ENCODE measurements at regions not wholly inside any gene's neighbourhood (a gene's known extent, or its start where the extent isn't known, plus 50 kb on each side); places are given as distances from the start of the nearest gene placed in this dataset.

GRCh38 chr12:124689631-124690030, 122.2 kb upstream of the NCOR2 start:
- intact Hi-C loops (cut with DNase I), result loop anchor here (5.0 kb wide), 1 partner anchor 122 kb away; the partner anchor contains the start of gene NCOR2
- Histone ChIP-seq H3K9me3 (peaks cover 0 to 3% of the 10 kb centered on the region in 2 donors), H3K27ac (no peak overlapping the region), H3K4me3 (no peak overlapping the region), H3K36me3 (no peaks in the 10 kb centered on the region), H3K4me1 (peaks cover 9 to 28% of the 10 kb centered on the region in 2 donors), H3K27me3 (no peaks in the 10 kb centered on the region)
- DNase-seq (ENCODE audit: low spot score in 2 of 2), result no peak
- TF ChIP-seq, protein P1, sequence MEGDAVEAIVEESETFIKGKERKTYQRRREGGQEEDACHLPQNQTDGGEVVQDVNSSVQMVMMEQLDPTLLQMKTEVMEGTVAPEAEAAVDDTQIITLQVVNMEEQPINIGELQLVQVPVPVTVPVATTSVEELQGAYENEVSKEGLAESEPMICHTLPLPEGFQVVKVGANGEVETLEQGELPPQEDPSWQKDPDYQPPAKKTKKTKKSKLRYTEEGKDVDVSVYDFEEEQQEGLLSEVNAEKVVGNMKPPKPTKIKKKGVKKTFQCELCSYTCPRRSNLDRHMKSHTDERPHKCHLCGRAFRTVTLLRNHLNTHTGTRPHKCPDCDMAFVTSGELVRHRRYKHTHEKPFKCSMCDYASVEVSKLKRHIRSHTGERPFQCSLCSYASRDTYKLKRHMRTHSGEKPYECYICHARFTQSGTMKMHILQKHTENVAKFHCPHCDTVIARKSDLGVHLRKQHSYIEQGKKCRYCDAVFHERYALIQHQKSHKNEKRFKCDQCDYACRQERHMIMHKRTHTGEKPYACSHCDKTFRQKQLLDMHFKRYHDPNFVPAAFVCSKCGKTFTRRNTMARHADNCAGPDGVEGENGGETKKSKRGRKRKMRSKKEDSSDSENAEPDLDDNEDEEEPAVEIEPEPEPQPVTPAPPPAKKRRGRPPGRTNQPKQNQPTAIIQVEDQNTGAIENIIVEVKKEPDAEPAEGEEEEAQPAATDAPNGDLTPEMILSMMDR (IDR thresholded peaks at IDR 0.05), result no peak

DNA sequence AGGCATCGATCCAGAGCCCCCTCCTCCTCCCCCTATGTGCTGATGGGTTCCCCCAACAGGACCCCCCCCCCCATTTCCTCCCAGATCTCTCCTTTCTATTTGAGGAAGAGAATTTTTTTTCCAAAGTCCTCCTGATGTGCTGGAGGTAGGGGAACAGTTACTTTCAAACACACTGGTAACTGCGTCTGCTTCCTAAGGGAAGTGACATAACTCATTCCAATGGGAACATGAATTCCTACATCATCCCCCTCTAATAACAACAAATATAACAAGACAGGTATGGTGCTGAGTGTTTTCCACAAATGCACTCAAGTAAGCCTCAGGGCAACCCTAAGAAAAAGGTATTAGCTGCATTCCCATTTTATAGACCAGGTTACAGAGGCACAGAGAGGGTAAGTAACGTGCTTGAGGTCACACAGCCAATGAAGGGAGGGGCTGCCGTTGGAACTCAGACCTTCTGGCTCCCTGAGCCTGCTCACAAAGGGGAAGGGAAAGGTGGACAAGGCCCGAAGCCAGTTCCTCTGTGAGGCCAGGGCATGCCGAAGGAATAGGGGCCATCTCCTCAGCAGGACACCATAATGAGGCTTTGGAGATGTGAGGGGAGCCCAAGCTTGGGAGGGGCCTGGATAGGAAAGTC, 121.1 kb upstream of the NCOR2 start:
- Histone ChIP-seq H3K27ac (peak overlapping the region; percentile 65 to 80), H3K4me3 (no peak overlapping the region), H3K9me3 (peaks cover 0 to 3% of the 10 kb centered on the region in 2 donors), H3K27me3 (no peaks in the 10 kb centered on the region), H3K4me1 (peaks cover 9 to 30% of the 10 kb centered on the region in 2 donors), H3K36me3 (no peaks in the 10 kb centered on the region)
- DNase-seq (ENCODE audit: low spot score in 2 of 2), result no peak
- TF ChIP-seq, protein P1 (IDR thresholded peaks at IDR 0.05), result no peak
- intact Hi-C loops (cut with DNase I), result loop anchor here (5.0 kb wide), 1 partner anchor 121 kb away; the partner anchor contains the start of gene NCOR2

GRCh38 chr12:124687917-124688316, 120.5 kb upstream of the NCOR2 start:
- TF ChIP-seq, protein P1 (IDR thresholded peaks at IDR 0.05), result no peak
- DNase-seq (ENCODE audit: low spot score in 2 of 2), result peak in 1 of 2 donors; percentile 79
- intact Hi-C loops (cut with DNase I), result loop anchor here (5.0 kb wide), 1 partner anchor 121 kb away; the partner anchor contains the start of gene NCOR2
- Histone ChIP-seq H3K27me3 (no peaks in the 10 kb centered on the region), H3K36me3 (no peaks in the 10 kb centered on the region), H3K9me3 (peaks cover 0 to 3% of the 10 kb centered on the region in 2 donors), H3K4me3 (no peak overlapping the region), H3K4me1 (peaks cover 9 to 30% of the 10 kb centered on the region in 2 donors), H3K27ac (peak overlapping the region; percentile 65 to 80)

GRCh38 chr12:124687174-124687902, 119.9 kb upstream of the NCOR2 start:
- DNase-seq (ENCODE audit: low spot score in 2 of 2), result no peak

DNA sequence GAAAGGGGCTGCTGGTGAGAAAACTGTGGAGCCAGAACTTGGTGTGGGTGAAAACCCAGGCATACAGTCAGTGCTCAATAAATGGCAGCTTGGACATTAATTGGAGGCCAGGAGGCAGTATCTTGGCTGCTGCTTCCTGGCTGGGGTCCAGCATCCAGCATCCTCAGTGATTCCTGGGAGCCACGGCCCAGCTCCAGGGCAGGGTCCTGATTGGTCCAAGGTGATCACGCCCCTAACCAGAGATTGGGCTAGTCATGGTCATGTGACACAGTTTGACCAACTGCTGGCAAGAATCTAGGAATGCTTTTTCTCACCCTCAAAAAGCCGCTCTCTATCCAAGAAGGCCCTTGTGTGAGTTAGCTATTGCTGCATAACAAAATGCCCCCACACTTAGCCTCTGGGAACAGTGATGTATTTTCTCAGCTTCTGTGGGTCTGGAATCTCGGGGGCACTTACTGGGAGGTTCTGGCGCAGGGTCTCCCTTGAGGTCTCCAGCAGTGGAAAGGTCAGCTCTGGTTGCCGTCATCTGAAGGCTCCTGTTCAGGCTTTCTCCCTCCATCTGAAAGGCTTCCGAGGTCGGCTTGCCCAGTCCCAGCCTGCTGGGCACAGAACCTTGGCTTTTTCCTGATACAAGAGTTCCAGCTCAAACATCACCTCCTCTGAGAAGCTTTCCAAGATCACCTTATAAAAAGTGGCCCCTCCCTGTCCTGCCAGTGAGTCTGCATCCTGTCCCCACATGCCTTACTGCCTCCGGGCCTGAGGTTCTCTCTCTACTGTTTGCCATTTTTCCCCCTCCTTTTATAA, 119.2 kb upstream of the NCOR2 start:
- no peaks in the 10 kb centered on the region for H3K9me3 ChIP-seq
- H3K27me3 ChIP-seq, result no peaks in the 10 kb centered on the region
- H3K4me1 ChIP-seq, result peaks cover 15 to 40% of the 10 kb centered on the region in 2 donors
- peak overlapping the region; percentile 80 to 85 for H3K27ac ChIP-seq
- intact Hi-C loops (cut with DNase I), result loop anchor here (5.0 kb wide), 1 partner anchor 119 kb away; the partner anchor contains the start of gene NCOR2
- TF ChIP-seq, protein P1 (IDR thresholded peaks at IDR 0.05), result no peak
- H3K36me3 ChIP-seq, result no peaks in the 10 kb centered on the region
- H3K4me3 ChIP-seq, result no peak overlapping the region
- DNase-seq (ENCODE audit: low spot score in 2 of 2), result no peak

More at GRCh38 chr12:124687174-124687902, 119.9 kb upstream of the NCOR2 start:
- Histone ChIP-seq H3K27ac (peak overlapping the region; percentile 65 to 80), H3K4me3 (no peak overlapping the region), H3K4me1 (peaks cover 10 to 32% of the 10 kb centered on the region in 2 donors), H3K9me3 (peaks cover 0 to 3% of the 10 kb centered on the region in 2 donors), H3K27me3 (no peaks in the 10 kb centered on the region), H3K36me3 (no peaks in the 10 kb centered on the region)
- TF ChIP-seq, protein P1 (IDR thresholded peaks at IDR 0.05), result no peak
- intact Hi-C loops (cut with DNase I), result loop anchor here (5.0 kb wide), 1 partner anchor 120 kb away; the partner anchor contains the start of gene NCOR2
